DMS79 (cell line): ENCODE measurements at regions not wholly inside any gene's neighbourhood (a gene's known extent, or its start where the extent isn't known, plus 50 kb on each side); places are given as distances from the start of the nearest gene placed in this dataset.

Source experiments
- DNase-seq: peaks from one replicate; lab custom pipeline; 2025; lab: John Stamatoyannopoulos, UW

DNA sequence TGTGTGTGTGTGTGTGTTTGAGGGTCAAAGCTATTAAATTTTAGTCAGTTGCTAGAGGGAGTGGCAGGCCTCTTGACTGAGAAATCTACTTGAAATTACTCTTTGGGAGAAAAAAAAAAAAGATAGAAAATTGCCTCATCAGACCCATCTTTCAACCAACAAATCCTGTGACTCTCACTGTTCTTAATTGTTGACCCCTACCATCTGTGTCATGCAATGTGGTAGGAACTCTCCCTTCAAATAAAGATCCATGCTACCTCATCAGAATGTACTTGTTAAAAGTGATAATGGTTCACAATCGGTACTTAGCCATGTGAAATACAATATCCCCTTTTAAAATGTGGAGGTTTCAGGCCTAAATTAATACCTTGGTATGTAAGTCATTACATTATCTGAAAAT, 670.8 kb upstream of the FANCL start:
- DNase-seq: no peak

DNA sequence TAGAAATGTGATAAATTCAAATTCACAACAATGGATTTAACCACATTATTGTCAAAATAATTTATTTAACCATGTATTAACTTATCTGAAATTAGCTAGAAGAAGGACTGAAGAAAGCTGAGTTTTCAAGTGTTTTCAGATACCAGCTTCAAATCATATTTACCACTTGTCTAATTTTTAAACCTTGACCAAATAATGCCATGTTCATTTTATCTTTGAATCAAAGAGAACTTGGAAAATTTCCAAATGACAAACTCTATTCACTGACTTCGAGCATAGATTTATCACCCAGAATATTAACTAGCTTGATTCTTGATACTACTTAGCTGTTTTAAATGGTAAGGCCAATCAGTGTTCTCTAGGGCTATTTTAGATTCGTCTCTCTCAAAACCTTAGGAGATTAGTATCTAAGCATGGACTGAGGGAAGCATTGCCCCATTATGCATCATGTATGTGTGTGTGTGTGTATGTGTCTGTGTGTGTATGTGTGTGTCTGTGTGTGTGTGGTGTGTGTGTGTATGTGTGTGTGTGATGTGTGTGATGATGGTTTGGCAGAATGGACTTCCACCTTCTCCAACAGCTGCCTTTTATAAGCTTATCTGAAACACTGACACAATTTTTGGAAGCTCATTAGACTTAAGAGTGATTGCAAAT, 667.5 kb upstream of the FANCL start:
- DNase-seq: no peak

- no peak for DNase-seq
Measured at GRCh38 chr2:58907644-58908043, 666.5 kb upstream of the FANCL start.

DNA sequence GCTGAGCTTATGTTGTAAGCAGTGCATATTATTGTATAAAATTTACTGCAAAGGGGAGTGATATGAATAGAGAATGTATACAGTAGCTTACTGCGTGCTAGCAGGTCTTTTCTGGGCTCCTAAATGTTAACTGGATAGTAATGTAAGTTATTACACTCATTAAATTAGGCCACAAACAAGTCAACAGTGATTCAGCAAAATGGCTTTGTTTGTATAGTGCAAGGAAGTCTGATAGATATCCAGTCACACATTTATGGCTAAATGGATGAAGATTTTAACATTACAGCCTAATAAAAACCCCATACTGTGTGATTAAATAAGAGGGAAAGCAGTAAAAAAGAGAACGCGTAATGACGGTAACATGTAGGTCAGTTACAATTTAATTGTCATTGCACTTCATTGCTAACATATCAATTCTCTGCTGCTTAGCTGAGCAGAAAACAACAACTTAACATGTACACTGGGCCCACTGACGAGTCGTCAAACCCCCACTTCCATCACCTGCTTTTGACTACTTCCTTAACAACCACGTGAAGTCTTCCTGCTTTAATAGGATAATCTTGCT, 665.0 kb upstream of the FANCL start:
- no peak for DNase-seq

DNA sequence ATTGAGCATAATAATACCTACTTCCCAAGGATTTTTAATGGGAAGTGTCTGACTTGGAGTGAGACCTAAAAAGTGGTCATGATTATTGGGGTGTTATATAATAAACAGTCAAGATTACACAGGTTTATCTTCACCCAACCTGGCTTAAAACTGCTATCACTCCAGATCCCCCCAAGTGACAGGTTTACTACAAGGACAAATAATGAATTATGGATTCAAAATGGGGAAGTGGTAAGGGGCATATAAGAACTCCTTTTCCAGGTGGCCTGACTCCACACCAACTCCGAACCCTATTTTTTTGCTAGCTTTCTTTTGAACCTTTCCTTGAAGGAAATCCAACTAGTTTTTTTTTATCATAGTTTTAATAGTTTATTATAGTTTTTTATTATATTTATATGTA, 663.0 kb upstream of the FANCL start:
- no peak for DNase-seq

DNA sequence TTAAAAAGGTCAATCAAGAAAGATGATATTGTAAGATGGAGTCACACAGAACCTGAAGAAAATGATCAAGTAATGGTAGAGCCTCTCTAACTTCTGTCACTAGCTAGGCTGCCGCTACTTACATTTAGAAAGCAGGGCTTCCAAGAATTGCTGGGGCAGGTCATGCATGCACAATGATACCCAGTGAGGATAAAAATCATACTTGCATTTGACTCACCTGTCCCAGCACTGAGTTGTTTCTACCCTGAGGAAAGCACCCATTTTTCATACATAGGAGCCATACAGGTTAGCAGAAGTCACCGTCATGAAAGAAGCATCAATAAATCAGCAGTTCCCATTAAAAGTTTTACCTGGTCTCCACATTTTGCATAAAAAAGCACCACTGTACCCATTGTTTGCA, 662.3 kb upstream of the FANCL start:
- DNase-seq: no peak

GRCh38 chr2:58900246-58901027, 659.3 kb upstream of the FANCL start:
- no peak for DNase-seq

DNA sequence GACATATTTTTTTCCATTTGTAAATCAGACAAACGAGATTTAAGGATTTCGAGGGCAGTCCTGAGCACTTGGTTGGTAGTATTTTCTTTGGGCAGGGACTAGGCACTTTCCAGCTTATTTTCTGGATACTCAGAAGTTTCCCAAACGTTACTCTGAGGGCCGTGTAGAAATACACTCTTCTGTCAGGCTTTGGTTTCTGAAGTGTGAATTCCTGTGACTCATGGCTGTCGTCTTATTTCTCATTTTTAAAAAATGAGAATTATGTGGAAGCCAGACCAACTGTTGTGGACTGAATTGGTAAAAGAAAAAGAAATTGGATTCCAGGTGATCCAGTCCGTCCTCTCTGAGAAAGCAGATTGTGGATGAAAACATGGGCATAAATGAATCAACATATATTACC, 658.6 kb upstream of the FANCL start:
- no peak for DNase-seq

GRCh38 chr2:58896638-58897037, 655.5 kb upstream of the FANCL start:
- no peak for DNase-seq

DNA sequence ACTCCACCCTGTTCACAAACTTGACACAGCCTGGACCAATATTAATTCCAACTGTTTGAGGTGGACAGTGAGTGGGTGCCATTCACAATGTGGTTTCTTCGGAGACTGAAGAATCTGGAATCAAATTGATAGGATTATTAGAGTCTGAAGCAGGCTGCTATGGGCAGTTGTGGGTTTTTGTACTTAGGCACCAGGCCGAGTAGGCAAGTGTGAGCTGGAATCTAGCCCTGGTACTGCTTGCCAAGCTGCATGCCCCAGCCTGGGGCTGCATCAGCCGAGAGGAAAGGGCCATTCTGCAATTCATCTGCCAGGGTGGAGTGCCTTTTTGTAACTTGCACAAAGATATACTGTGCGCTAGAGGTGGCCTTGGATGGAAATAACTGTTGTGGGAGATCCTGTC, 654.7 kb upstream of the FANCL start:
- no peak for DNase-seq

- DNase-seq: no peak
Measured at GRCh38 chr2:58893656-58894351, 652.7 kb upstream of the FANCL start.

- DNase-seq: no peak
Measured at GRCh38 chr2:58891828-58892377, 650.8 kb upstream of the FANCL start.

DNA sequence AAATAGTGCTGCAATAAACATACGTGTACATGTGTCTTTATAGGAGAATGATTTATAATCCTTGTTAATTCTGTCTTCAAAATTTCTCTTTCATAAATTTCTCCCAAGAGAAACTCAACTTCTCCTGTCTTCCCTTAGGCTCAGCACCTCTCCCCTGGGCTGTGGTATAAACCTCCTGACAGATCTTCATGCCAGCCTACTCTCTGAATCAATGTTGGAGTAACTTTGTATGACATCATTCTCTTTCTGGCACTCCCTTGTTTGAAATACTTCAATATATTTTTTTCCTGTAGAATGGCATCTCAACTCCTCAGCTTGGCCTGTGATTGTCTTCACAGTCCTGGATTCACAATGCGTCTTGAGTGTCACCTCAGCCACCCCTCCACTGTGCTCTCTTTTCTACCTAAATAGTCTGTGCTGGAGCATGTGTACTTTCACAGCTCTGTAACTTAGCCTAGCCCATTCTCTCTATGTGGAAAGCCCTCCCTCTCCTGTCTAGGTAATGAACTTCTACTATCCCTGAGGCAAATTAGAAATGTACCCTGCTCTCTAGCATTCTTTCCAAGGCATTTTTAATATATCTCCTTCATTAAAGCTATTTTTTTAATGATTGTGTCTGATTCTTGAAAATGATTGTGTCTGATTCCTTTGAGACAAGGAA, 649.9 kb upstream of the FANCL start:
- no peak for DNase-seq

DNA sequence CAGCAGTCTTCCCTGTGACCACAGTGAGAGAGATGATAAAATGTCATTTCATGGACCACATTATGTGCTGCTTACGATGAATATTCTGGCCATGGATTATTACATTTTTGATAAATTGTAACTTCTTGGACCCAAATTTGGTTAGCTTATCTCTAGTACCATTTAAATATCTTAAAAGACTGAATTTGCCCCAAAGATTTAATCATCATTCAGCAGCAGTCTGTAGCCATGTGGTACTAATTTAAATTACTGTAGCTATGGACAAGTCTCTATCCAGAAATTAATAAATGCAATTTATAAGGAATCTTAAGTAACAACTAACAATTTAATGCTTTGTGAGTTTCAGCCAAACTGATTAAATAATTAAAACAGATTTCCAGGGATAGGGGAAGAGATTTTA, 644.9 kb upstream of the FANCL start:
- no peak for DNase-seq

DNA sequence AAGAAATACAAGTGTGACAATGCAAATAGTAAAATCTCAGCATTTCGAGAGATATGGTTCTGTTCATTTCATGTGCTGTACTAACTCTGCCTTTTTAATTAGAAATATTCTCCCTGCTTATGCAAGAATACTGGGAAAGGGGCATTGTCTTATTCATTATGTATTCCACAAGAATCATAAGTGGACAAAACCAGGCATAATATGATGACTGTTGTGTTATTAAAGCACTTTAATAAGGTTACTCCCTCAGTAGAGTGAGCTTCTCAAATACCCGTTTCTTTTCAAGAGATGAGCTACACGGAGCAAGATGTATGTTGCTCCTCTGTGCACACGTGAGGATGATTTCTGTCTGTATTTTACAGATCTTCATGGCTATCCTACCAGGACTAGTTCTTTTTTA, 638.7 kb upstream of the FANCL start:
- no peak for DNase-seq

GRCh38 chr2:58878778-58879177, 637.7 kb upstream of the FANCL start:
- no peak for DNase-seq

DNA sequence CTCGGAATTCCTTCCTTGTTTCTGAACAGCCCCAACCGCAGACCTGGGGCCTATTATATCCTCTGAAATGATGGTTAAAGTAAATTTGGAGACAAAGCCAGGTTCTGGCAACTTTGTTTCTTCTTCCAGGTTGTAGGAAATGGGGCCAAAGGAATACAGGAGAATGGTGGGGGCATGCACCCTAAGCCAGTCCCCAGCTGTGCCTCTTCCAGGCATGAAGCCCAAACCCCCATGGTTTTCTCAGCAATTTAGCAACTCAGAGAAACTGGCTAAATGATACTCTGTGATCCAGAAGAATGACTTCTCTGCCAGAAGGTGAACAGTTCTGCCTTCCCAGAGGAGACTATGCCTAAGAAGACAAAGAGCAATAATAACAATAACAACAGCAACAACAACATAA, 635.0 kb upstream of the FANCL start:
- DNase-seq: no peak

DNA sequence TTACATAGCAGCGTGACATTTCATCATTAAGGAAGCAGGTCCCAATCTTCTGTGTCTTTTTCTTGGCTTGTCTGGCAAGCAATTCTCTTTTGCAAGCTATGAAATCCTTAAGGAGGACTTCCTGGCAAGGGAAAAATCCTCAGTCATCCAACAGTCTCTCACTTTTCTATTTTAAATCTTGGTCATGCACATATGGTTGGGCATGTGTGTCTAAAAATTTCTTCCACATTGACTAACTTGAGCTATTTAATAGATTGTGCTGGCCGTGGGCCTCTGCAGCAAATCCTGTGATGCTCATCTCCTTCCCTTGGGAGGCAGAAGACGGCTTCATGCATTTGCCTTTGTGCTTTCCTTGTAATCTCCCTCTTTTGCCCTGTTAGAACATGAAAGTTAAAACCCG, 634.3 kb upstream of the FANCL start:
- DNase-seq: no peak

- no peak for DNase-seq
Measured at GRCh38 chr2:58871469-58872142, 630.5 kb upstream of the FANCL start.

GRCh38 chr2:58870704-58871103, 629.6 kb upstream of the FANCL start:
- DNase-seq: no peak

DNA sequence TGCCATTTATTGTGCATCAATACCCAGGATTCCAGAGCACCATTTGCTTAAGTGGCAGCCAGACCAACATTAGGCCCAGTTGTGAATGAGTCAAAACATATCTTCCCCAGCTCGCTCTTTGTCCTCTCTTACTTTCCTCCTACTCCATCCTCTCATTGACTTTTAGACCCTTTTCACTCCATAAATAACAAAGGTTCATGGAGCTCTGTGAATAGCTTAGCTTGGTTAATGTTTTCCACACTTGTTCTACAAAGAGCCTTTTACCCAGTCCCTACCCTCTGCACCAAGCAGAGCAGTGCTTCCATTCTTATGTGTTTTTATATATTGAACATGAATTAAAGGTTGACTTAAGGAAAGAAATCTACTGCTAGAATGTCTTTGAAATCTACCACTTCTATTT, 625.8 kb upstream of the FANCL start:
- DNase-seq: no peak

DNA sequence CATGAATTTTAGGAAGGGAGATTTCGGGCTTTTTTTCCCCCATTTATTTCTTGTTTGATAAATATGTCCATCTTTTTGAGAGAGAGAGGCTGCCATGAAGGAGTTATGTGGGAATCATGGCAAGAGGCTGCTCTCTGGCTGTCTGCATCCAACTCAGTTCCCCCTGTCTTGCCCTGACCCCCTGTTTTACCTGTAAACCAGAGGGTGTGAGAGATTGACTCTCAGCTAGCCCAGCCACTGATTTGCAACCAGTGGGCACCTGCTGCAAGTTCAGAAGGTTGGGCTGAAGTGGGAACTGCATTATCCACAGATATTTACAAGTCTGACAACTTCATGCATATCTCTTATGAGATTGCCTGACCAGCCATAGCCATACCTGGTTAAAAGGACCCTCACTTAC, 625.4 kb upstream of the FANCL start:
- no peak for DNase-seq
